Esophagus muscularis mucosa (tissue), 4 donors: ENCODE measurements at regions not wholly inside any gene's neighbourhood (a gene's known extent, or its start where the extent isn't known, plus 50 kb on each side); places are given as distances from the start of the nearest gene placed in this dataset.

ENCODE experiments used
- DNase-seq: peaks from one replicate; pipeline ENCODE4 v3.0.0-alpha.2; 2017; ENCODE audit errors: extremely low spot score
- H3K27ac ChIP-seq, 4 donors: fragments of 200-600 bp; sonication (generic); replicated peaks in 1 of 4; 1 replicate in 3 of 4; 2 replicates in 1 of 4; pipeline ENCODE4 v1.5.1; 2016 to 2019; ENCODE audit warnings: mild to moderate bottlenecking in 1 of 4
- H3K27me3 ChIP-seq, 4 donors: fragments of 200-600 bp; sonication (generic); one replicate each; pipeline versions ENCODE4 v1.5.1 to v1.6.0; 2016 to 2019
- H3K36me3 ChIP-seq, 4 donors: fragments of 200-600 bp; sonication (generic); one replicate each; pipeline ENCODE4 v1.5.1; 2016 to 2019
- H3K4me1 ChIP-seq, 4 donors: fragments of 200-600 bp; sonication (generic); one replicate each; pipeline ENCODE4 v1.5.1; 2016 to 2019
- H3K4me3 ChIP-seq, 4 donors: fragments of 200-600 bp; sonication (generic); 1 replicate in 2 of 4; 2 replicates in 2 of 4; pipeline ENCODE4 v1.5.1; 2016 to 2019; ENCODE audit warnings: mild to moderate bottlenecking in 4 of 4, moderate library complexity in 1 of 4
- H3K9me3 ChIP-seq, 4 donors: fragments of 200-600 bp; sonication (generic); 1 replicate in 3 of 4; 2 replicates in 1 of 4; pipeline ENCODE4 v1.5.1; 2016 to 2019
- EP300 ChIP-seq: sonication (generic); formaldehyde crosslinking; IDR thresholded peaks from one replicate; pipeline ENCODE4 v1.6.1; 2017; ENCODE audit warnings: antibody characterized with exemption
- POLR2A ChIP-seq: fragments of 450-650 bp; IDR thresholded peaks from one replicate; pipeline ENCODE4 v1.6.1; 2017; ENCODE audit warnings: antibody characterized with exemption, moderate library complexity, mild to moderate bottlenecking, low read depth
- POLR2AphosphoS5 ChIP-seq, 2 donors: sonication (generic); formaldehyde crosslinking; IDR thresholded peaks; one replicate each; pipeline ENCODE4 v1.6.1; 2017; ENCODE audit warnings: antibody characterized with exemption in 2 of 2
- WGBS: methylation state at CpG from one replicate; pipeline ENCODE4 v1.1.5; 2018; 5-methylcytosine and 5-hydroxymethylcytosine counted together
- intact Hi-C: fragments of 100-400 bp; cut with DNase I; formaldehyde crosslinking; loops from one replicate; pipeline ENCODE4 v1.15.1; 2023
- TF ChIP-seq, protein P1 (sequence below), 3 experiments: fragments of 200-600 bp in 2 of 3; fragments of 450-650 bp in 1 of 3; sonication (generic) in 2 of 3; IDR thresholded peaks; one replicate each; pipeline ENCODE4 v1.5.1; 2017 to 2019; ENCODE audit warnings: antibody characterized with exemption in 3 of 3, mild to moderate bottlenecking in 2 of 3, moderate library complexity in 1 of 3

DNA sequence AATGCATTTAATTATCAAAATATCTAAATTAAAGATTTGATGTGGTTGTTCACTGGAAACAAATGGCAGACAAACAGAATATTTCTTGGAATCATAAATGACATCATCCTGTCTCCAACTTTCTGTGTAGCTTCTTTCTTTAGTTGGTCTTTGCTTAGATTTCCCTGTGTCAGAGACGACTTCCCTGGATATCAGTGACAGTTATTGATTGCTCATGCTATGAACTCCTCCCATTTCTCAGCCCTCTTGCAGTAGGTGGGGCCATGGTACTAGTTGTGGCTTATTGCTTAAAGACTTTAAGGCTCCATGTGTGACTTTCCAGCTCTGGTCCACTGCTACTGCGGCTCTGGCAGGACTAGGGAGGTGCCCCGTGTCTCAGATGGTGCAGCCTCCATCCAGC lies 592.6 kb downstream of the MTRR start:
- Histone ChIP-seq H3K4me1 (peaks cover 0 to 25% (median 21%) of the 10 kb centered on the region in 4 donors), H3K36me3 (peaks cover 0 to 25% (median 10%) of the 10 kb centered on the region in 4 donors), H3K27me3 (peaks cover 0 to 4% (median 0%) of the 10 kb centered on the region in 4 donors), H3K4me3 (no peak overlapping the region), H3K9me3 (no peaks in the 10 kb centered on the region), H3K27ac (no peak overlapping the region)
- 67% methylated on average over 3 of the region's 3 CpGs for WGBS
- no peak for DNase-seq
- intact Hi-C loops, result no loop called here
- TF ChIP-seq POLR2A (no peak), POLR2AphosphoS5 (IDR thresholded peaks at IDR 0.05) (no peak), EP300 (no peak)
- TF ChIP-seq, protein P1, sequence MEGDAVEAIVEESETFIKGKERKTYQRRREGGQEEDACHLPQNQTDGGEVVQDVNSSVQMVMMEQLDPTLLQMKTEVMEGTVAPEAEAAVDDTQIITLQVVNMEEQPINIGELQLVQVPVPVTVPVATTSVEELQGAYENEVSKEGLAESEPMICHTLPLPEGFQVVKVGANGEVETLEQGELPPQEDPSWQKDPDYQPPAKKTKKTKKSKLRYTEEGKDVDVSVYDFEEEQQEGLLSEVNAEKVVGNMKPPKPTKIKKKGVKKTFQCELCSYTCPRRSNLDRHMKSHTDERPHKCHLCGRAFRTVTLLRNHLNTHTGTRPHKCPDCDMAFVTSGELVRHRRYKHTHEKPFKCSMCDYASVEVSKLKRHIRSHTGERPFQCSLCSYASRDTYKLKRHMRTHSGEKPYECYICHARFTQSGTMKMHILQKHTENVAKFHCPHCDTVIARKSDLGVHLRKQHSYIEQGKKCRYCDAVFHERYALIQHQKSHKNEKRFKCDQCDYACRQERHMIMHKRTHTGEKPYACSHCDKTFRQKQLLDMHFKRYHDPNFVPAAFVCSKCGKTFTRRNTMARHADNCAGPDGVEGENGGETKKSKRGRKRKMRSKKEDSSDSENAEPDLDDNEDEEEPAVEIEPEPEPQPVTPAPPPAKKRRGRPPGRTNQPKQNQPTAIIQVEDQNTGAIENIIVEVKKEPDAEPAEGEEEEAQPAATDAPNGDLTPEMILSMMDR (IDR thresholded peaks at IDR 0.05), result no peak

DNA sequence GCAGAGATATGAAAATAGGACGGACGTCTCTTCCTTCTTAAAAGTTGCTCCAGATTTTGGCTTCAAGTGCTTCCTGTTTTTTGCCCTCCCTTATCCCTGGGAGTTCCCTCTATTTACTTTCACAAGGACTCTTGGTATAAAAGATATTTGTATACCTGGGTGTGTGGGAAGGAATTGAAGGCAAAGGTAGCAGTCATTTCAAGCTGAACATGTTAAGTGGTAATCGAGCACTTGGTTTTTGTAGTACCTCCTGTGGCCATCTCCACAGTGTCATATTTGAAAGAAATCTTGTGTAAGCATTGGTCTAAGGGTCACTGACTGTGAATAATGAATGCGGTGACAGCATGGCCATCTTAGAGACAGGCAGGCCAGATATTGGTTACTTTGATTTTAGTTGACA lies 593.6 kb downstream of the MTRR start:
- peaks cover 0 to 20% (median 15%) of the 10 kb centered on the region in 4 donors for H3K4me1 ChIP-seq
- H3K36me3 ChIP-seq, result peaks cover 0 to 25% (median 10%) of the 10 kb centered on the region in 4 donors
- DNase-seq, result no peak
- WGBS, result 72% methylated on average over 4 of the region's 4 CpGs
- H3K4me3 ChIP-seq, result no peak overlapping the region
- no peaks in the 10 kb centered on the region for H3K9me3 ChIP-seq
- intact Hi-C loops, result no loop called here
- TF ChIP-seq POLR2AphosphoS5 (IDR thresholded peaks at IDR 0.05), result no peak
- TF ChIP-seq, protein P1 (IDR thresholded peaks at IDR 0.05), result no peak
- no peak for TF ChIP-seq POLR2A
- no peak for TF ChIP-seq EP300
- H3K27me3 ChIP-seq, result peaks cover 0 to 2% (median 0%) of the 10 kb centered on the region in 4 donors
- no peak overlapping the region for H3K27ac ChIP-seq

DNA sequence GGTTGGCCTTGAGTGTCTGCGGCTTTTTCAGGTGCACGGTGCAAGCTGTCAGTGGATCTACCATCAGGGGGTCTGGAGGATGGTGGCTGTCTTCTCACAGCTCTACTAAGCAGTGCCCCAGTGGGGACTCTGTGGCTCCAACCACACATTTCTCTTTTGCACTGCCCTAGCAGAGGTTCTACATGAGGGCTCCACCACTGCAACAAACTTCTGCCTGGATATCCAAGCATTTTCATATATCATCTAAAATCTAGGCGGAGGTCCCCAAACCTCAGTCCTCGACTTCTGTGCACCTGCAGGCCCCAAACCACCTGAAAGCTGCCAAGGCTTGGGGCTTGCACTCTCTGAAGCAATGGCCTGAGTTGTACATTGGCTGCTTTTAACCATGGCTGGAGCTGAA lies 601.5 kb downstream of the MTRR start:
- H3K9me3 ChIP-seq, result peaks cover 0 to 5% (median 0%) of the 10 kb centered on the region in 4 donors
- DNase-seq, result no peak
- H3K27me3 ChIP-seq, result no peaks in the 10 kb centered on the region
- WGBS, result 96% methylated on average over 4 of the region's 4 CpGs
- H3K27ac ChIP-seq, result no peak overlapping the region
- no peaks in the 10 kb centered on the region for H3K4me1 ChIP-seq
- intact Hi-C loops, result no loop called here
- H3K36me3 ChIP-seq, result no peaks in the 10 kb centered on the region
- no peak overlapping the region for H3K4me3 ChIP-seq
- TF ChIP-seq POLR2A (no peak), EP300 (no peak), POLR2AphosphoS5 (IDR thresholded peaks at IDR 0.05) (no peak)
- TF ChIP-seq, protein P1 (IDR thresholded peaks at IDR 0.05), result no peak

- WGBS, result 64% methylated on average over 4 of the region's 4 CpGs
- Histone ChIP-seq H3K4me1 (no peaks in the 10 kb centered on the region), H3K36me3 (no peaks in the 10 kb centered on the region), H3K27ac (no peak overlapping the region), H3K9me3 (peaks cover 0 to 5% (median 0%) of the 10 kb centered on the region in 4 donors), H3K27me3 (no peaks in the 10 kb centered on the region), H3K4me3 (no peak overlapping the region)
- TF ChIP-seq, protein P1 (IDR thresholded peaks at IDR 0.05), result no peak
- TF ChIP-seq POLR2A, result no peak
- no peak for TF ChIP-seq EP300
- TF ChIP-seq POLR2AphosphoS5 (IDR thresholded peaks at IDR 0.05), result no peak
- intact Hi-C loops, result no loop called here
- no peak for DNase-seq
Measured at GRCh38 chr5:8471581-8471980, 602.6 kb downstream of the MTRR start.

DNA sequence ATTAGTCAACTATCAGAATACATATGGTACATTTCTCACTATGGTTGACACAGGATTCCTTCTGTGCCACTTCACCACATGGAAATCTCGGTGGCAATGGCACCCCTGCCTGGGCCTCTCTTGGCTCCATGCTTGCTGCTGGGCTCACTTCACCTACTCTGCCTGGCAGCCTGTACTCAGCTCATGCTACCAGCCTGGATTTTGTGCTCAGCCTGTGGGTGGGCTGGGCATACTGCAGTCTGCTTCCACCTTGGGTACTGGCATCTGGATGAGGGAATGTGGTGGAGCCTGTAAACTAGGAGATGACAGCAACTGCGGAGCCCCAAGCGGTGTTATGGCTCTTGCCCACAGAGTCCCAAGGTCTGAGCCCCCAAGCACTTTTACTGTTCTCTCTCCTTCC lies 604.1 kb downstream of the MTRR start:
- intact Hi-C loops, result no loop called here
- Histone ChIP-seq H3K27ac (no peak overlapping the region), H3K4me1 (no peaks in the 10 kb centered on the region), H3K9me3 (peaks cover 0 to 5% (median 0%) of the 10 kb centered on the region in 4 donors), H3K27me3 (no peaks in the 10 kb centered on the region), H3K36me3 (no peaks in the 10 kb centered on the region), H3K4me3 (no peak overlapping the region)
- WGBS, result 41% methylated on average over 1 of the region's 3 CpGs
- no peak for DNase-seq
- no peak for TF ChIP-seq POLR2A
- TF ChIP-seq POLR2AphosphoS5 (IDR thresholded peaks at IDR 0.05), result no peak
- TF ChIP-seq EP300, result no peak
- TF ChIP-seq, protein P1 (IDR thresholded peaks at IDR 0.05), result no peak
